WERI-Rb-1 (cell line): ENCODE measurements at regions not wholly inside any gene's neighbourhood (a gene's known extent, or its start where the extent isn't known, plus 50 kb on each side); places are given as distances from the start of the nearest gene placed in this dataset.

Source experiments
- DNase-seq: peaks from one replicate; pipeline ENCODE4 v3.0.0-alpha.2; 2020
- H3K27ac ChIP-seq: fragments of 250-450 bp; sonication (Bioruptor Pico); 2 replicates; pipeline ENCODE4 v1.5.1; 2020; ENCODE audit warnings: mild to moderate bottlenecking, moderate library complexity
- H3K27me3 ChIP-seq: fragments of 250-450 bp; sonication (Bioruptor Pico); 2 replicates; pipeline ENCODE4 v1.5.1; 2021; ENCODE audit warnings: mild to moderate bottlenecking, low read depth, moderate library complexity; ENCODE audit not compliant: insufficient read depth, severe bottlenecking
- H3K36me3 ChIP-seq: fragments of 250-450 bp; sonication (Bioruptor Pico); 2 replicates; pipeline ENCODE4 v1.5.1; 2020; ENCODE audit warnings: mild to moderate bottlenecking, moderate library complexity
- H3K4me3 ChIP-seq: 2 replicates; pipeline ENCODE4 v1.5.1; 2011; ENCODE audit warnings: low read depth, mild to moderate bottlenecking, control low read depth, low read length
- H3K9me3 ChIP-seq: fragments of 250-450 bp; sonication (Bioruptor Pico); 2 replicates; pipeline ENCODE4 v1.5.1; 2021; ENCODE audit warnings: mild to moderate bottlenecking, moderate library complexity; ENCODE audit not compliant: severe bottlenecking
- TF ChIP-seq, protein P1 (sequence below): IDR thresholded peaks from 2 replicates; pipeline ENCODE4 v1.5.1; 2011; ENCODE audit warnings: low read depth, mild to moderate bottlenecking, control low read depth, inconsistent platforms, low read length

DNA sequence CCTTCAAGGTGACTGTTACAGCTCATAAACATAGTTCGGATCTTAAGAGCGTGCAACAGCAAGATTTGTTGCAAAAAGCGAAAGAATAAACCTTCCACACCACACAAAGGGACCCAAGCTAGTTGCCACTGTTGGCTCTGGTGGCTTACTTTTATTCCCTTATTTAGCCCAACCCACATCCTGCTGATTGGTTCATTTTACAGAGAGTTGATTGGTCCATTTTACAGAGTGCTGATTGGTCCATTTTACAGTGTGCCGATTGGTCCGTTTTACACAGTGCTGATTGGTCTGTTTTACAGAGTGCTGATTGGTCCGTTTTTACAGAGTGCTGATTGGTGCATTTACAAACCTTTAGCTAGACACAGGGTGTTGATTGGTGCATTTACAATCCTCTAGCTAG lies 776.9 kb upstream of the CNTN5 start:
- Histone ChIP-seq H3K27ac (no peak overlapping the region), H3K27me3 (no peaks in the 10 kb centered on the region), H3K36me3 (no peaks in the 10 kb centered on the region), H3K4me3 (no peak overlapping the region), H3K9me3 (no peaks in the 10 kb centered on the region)
- TF ChIP-seq, protein P1, sequence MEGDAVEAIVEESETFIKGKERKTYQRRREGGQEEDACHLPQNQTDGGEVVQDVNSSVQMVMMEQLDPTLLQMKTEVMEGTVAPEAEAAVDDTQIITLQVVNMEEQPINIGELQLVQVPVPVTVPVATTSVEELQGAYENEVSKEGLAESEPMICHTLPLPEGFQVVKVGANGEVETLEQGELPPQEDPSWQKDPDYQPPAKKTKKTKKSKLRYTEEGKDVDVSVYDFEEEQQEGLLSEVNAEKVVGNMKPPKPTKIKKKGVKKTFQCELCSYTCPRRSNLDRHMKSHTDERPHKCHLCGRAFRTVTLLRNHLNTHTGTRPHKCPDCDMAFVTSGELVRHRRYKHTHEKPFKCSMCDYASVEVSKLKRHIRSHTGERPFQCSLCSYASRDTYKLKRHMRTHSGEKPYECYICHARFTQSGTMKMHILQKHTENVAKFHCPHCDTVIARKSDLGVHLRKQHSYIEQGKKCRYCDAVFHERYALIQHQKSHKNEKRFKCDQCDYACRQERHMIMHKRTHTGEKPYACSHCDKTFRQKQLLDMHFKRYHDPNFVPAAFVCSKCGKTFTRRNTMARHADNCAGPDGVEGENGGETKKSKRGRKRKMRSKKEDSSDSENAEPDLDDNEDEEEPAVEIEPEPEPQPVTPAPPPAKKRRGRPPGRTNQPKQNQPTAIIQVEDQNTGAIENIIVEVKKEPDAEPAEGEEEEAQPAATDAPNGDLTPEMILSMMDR = no peak
- no peak for DNase-seq

DNA sequence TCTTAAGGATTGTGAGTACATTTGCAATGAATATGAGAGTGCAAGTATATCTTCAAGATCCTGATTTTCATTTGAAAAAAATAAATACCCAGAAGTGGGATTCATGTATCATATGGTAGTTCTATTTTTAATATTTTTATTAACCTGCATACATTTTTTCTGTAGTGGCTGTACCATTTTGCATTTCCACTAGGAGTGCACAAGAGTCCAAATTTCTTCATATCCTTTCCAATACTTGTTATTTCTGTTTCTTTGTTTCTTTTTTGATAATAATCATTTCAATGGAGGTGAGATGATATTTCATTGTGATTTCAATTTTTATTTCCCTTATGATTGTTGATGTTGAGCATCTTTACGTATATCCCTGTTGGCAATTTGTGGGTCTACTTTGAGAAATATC lies 759.8 kb upstream of the CNTN5 start:
- no peak overlapping the region for H3K27ac ChIP-seq
- no peaks in the 10 kb centered on the region for H3K27me3 ChIP-seq
- H3K9me3 ChIP-seq = no peaks in the 10 kb centered on the region
- H3K4me3 ChIP-seq = no peak overlapping the region
- TF ChIP-seq, protein P1 = no peak
- no peak for DNase-seq
- H3K36me3 ChIP-seq = no peaks in the 10 kb centered on the region

DNA sequence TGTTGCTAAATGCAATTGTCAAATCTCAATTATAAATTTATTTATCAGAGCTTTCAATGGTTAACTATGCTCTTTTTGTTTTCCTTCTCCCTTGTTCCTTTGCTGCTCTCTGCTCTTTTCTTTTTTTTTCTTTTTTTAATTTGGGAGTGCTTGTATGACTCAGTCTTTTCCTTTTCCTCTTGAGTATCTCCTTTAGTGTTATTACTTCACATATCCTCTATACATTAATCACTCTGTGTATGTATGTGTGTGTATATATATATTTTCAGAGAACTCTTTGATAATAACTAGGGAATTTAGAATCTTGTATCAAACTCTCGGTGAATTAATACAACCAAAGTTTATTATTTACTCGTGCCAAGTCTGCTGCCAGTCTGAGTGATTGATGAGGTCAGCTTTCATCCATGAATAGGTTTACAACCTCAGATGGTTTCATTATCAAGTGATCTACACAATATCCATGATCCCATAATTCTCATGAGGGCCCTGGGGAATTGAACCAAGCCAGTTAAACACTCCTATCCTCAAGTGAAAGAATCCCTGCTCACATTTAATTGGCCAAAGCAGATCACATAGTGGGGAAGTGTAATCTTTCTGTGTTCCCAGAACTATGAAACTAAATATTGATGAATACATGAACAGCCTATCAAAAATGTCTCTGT lies 743.4 kb upstream of the CNTN5 start:
- DNase-seq = no peak
- no peak overlapping the region for H3K27ac ChIP-seq
- no peak overlapping the region for H3K4me3 ChIP-seq
- TF ChIP-seq, protein P1 = no peak
- no peaks in the 10 kb centered on the region for H3K36me3 ChIP-seq
- H3K27me3 ChIP-seq = no peaks in the 10 kb centered on the region
- no peaks in the 10 kb centered on the region for H3K9me3 ChIP-seq

DNA sequence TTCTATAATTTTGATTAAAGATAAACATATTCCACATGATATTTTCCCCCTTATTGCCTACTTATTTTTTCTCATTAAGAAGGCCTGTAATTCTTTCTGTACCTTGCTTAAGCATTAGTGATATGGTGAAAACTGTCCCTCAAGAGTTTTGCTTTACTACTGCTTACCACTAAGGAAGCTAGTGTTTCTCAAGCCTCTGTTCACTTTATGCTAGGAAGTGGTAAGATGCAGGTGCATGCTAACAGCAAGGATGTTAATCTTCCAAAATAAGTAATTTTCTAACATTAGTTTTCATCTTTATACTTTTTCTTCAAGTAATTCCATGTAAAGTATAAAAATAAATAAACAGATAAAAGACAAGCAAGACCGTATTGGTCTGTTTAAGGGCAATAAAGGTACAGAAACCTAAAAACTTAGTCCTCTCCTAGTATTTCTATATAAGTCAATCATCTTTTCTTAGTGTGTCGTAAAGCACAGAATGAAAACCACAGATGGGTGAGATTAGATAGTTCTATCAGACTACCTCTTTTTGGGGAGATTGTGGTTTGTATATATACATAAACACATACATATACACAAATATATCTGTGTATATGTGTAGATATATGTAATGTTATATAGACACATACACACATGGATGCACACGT lies 731.0 kb upstream of the CNTN5 start:
- Histone ChIP-seq H3K4me3 (no peak overlapping the region), H3K9me3 (no peaks in the 10 kb centered on the region), H3K36me3 (no peaks in the 10 kb centered on the region), H3K27me3 (no peaks in the 10 kb centered on the region), H3K27ac (no peak overlapping the region)
- DNase-seq = no peak
- TF ChIP-seq, protein P1 = no peak

DNA sequence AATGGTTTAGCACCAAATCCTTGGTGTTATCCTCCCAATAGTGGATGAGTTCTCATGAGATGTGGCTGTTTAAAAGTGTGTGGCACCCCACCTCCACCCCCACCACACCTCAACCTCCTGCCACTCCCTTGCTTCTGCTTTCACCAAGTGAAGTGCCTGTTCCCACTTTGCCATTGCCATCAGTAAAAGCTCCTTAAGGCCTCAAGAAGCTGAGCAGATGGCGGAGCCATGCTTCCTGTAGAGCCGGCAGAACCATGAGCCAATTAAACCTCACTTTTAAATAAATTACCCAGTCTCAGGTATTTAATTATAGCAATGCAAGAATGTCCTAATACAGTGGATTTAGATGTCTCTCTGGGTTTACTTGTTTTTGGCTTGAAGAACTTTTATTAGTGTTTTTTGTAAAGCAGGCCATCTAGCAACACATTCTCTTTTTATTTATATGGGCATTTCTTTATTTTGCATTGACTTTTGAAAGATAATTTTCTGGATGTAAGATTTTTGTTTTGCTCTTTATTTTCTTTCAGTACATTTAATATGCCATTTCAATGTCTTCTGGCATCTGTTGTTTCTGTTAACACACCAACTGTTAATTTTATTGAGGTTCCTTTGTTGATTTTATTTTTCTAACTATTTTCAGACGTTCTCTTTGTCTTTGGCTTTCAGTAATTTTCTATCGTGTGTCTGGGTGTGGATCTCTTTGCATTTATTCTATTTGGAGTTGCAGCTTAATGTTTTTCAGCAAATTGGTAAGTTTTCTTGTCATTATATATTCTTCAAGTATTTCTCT lies 724.5 kb upstream of the CNTN5 start:
- no peaks in the 10 kb centered on the region for H3K36me3 ChIP-seq
- DNase-seq = peak; percentile 62
- H3K9me3 ChIP-seq = no peaks in the 10 kb centered on the region
- H3K27me3 ChIP-seq = no peaks in the 10 kb centered on the region
- TF ChIP-seq, protein P1 = no peak
- H3K4me3 ChIP-seq = no peak overlapping the region
- peak overlapping the region; percentile 36 for H3K27ac ChIP-seq
